ENCODE measurements at regions not wholly inside any gene's neighbourhood (a gene's known extent, or its start where the extent isn't known, plus 50 kb on each side); places are given as distances from the start of the nearest gene placed in this dataset.
"Not testable (repeated sequence)": the region's sequence is repeated elsewhere in the genome, so short reads cannot be mapped to it uniquely, and the experiment has no call there.

- in situ Hi-C loops (cut with MboI; ENCODE audit: low sequenced_read_pairs): not testable (repeated sequence)
Measured at GRCh38 chr6:142016666-142017065, 116.1 kb upstream of the GJE1 start.

- in situ Hi-C loops (cut with MboI; ENCODE audit: low sequenced_read_pairs): not testable (repeated sequence)
Measured at GRCh38 chr6:142015463-142015862, 117.3 kb upstream of the GJE1 start.

GRCh38 chr6:142015011-142015410, 117.7 kb upstream of the GJE1 start:
- in situ Hi-C loops (cut with MboI; ENCODE audit: low sequenced_read_pairs): no loop called here

- in situ Hi-C loops (cut with MboI; ENCODE audit: low sequenced_read_pairs): no loop called here
Measured at GRCh38 chr6:142014515-142014914, 118.2 kb upstream of the GJE1 start.

- in situ Hi-C loops (cut with MboI; ENCODE audit: low sequenced_read_pairs): no loop called here
Measured at GRCh38 chr6:142013875-142014495, 118.7 kb upstream of the GJE1 start.

- in situ Hi-C loops (cut with MboI; ENCODE audit: low sequenced_read_pairs): no loop called here
Measured at GRCh38 chr6:142013287-142013686, 119.4 kb upstream of the GJE1 start.

- in situ Hi-C loops (cut with MboI; ENCODE audit: low sequenced_read_pairs): no loop called here
Measured at GRCh38 chr6:142011775-142012174, 121.0 kb upstream of the GJE1 start.

GRCh38 chr6:142011156-142011555, 121.6 kb upstream of the GJE1 start:
- in situ Hi-C loops (cut with MboI; ENCODE audit: low sequenced_read_pairs): no loop called here

- in situ Hi-C loops (cut with MboI; ENCODE audit: low sequenced_read_pairs): no loop called here
Measured at GRCh38 chr6:142009647-142010046, 123.1 kb upstream of the GJE1 start.

GRCh38 chr6:142008781-142009180, 123.9 kb upstream of the GJE1 start:
- in situ Hi-C loops (cut with MboI; ENCODE audit: low sequenced_read_pairs): no loop called here

GRCh38 chr6:142008016-142008735, 124.5 kb upstream of the GJE1 start:
- in situ Hi-C loops (cut with MboI; ENCODE audit: low sequenced_read_pairs): no loop called here

- in situ Hi-C loops (cut with MboI; ENCODE audit: low sequenced_read_pairs): no loop called here
Measured at GRCh38 chr6:142005021-142005420, 127.7 kb upstream of the GJE1 start.

GRCh38 chr6:142002825-142003405, 129.8 kb upstream of the GJE1 start:
- in situ Hi-C loops (cut with MboI; ENCODE audit: low sequenced_read_pairs): no loop called here

GRCh38 chr6:141996823-141997222, 135.9 kb upstream of the GJE1 start:
- in situ Hi-C loops (cut with MboI; ENCODE audit: low sequenced_read_pairs): no loop called here

GRCh38 chr6:141992109-141992508, 140.6 kb upstream of the GJE1 start:
- in situ Hi-C loops (cut with MboI; ENCODE audit: low sequenced_read_pairs): no loop called here

- in situ Hi-C loops (cut with MboI; ENCODE audit: low sequenced_read_pairs): no loop called here
Measured at GRCh38 chr6:141990840-141991239, 141.9 kb upstream of the GJE1 start.

- in situ Hi-C loops (cut with MboI; ENCODE audit: low sequenced_read_pairs): no loop called here
Measured at GRCh38 chr6:141989706-141989959, 143.1 kb upstream of the GJE1 start.

- in situ Hi-C loops (cut with MboI; ENCODE audit: low sequenced_read_pairs): no loop called here
Measured at GRCh38 chr6:141988954-141989705, 143.6 kb upstream of the GJE1 start.

- in situ Hi-C loops (cut with MboI; ENCODE audit: low sequenced_read_pairs): no loop called here
Measured at GRCh38 chr6:141988327-141988726, 144.4 kb upstream of the GJE1 start.

GRCh38 chr6:141986457-141986856, 146.3 kb upstream of the GJE1 start:
- in situ Hi-C loops (cut with MboI; ENCODE audit: low sequenced_read_pairs): no loop called here

- in situ Hi-C loops (cut with MboI; ENCODE audit: low sequenced_read_pairs): no loop called here
Measured at GRCh38 chr6:141981190-141981589, 151.5 kb upstream of the GJE1 start.

- in situ Hi-C loops (cut with MboI; ENCODE audit: low sequenced_read_pairs): no loop called here
Measured at GRCh38 chr6:141977782-141978181, 154.9 kb upstream of the GJE1 start.
